SK-N-SH (cell line): ENCODE measurements at regions not wholly inside any gene's neighbourhood (a gene's known extent, or its start where the extent isn't known, plus 50 kb on each side); places are given as distances from the start of the nearest gene placed in this dataset.

Source experiments
- POLR2AphosphoS5 ChIP-seq: IDR thresholded peaks from 2 replicates; pipeline ENCODE4 v1.6.1; 2012; ENCODE audit warnings: low read depth, low read length
- TAF1 ChIP-seq: IDR thresholded peaks from 2 replicates; pipeline ENCODE4 v1.6.1; 2012; ENCODE audit warnings: low read depth, mild to moderate bottlenecking, low read length, moderate library complexity, borderline replicate concordance
- TF ChIP-seq, protein P1 (sequence below): fragments of 200-600 bp; sonication (generic); IDR thresholded peaks from 2 replicates; pipeline ENCODE4 v1.6.1; 2017; ENCODE audit warnings: antibody characterized with exemption, mild to moderate bottlenecking, moderate library complexity
- TF ChIP-seq, protein P2 (sequence below): IDR thresholded peaks from 2 replicates; pipeline ENCODE4; 2012
- TF ChIP-seq, protein P3 (sequence below): IDR thresholded peaks from 2 replicates; pipeline ENCODE4 v1.4.0; 2012; ENCODE audit warnings: low read depth

DNA sequence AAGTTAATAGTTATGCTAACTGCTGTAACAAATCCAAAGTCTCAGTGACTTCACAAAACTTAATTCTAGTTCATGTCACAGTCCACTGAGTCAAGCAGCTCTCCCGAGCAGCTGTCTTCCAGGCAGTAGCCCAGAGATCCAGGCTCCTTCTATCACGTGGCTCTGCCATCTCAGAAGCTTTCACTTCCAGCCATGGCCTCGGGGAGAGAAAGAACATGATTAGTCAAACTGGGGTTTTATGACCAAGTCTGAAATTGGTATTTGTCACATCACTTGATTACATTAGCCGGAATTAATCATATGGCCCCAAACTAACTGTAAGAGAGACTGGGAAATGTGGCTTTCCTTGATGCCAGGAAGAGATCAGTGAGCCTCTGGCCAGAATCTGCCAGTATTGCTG lies 70.2 kb upstream of the DGKG start:
- TF ChIP-seq, protein P1, sequence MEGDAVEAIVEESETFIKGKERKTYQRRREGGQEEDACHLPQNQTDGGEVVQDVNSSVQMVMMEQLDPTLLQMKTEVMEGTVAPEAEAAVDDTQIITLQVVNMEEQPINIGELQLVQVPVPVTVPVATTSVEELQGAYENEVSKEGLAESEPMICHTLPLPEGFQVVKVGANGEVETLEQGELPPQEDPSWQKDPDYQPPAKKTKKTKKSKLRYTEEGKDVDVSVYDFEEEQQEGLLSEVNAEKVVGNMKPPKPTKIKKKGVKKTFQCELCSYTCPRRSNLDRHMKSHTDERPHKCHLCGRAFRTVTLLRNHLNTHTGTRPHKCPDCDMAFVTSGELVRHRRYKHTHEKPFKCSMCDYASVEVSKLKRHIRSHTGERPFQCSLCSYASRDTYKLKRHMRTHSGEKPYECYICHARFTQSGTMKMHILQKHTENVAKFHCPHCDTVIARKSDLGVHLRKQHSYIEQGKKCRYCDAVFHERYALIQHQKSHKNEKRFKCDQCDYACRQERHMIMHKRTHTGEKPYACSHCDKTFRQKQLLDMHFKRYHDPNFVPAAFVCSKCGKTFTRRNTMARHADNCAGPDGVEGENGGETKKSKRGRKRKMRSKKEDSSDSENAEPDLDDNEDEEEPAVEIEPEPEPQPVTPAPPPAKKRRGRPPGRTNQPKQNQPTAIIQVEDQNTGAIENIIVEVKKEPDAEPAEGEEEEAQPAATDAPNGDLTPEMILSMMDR = no peak
- TF ChIP-seq, protein P2, sequence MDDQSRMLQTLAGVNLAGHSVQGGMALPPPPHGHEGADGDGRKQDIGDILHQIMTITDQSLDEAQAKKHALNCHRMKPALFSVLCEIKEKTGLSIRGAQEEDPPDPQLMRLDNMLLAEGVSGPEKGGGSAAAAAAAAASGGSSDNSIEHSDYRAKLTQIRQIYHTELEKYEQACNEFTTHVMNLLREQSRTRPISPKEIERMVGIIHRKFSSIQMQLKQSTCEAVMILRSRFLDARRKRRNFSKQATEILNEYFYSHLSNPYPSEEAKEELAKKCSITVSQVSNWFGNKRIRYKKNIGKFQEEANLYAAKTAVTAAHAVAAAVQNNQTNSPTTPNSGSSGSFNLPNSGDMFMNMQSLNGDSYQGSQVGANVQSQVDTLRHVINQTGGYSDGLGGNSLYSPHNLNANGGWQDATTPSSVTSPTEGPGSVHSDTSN = no peak
- TF ChIP-seq TAF1 (no peak), POLR2AphosphoS5 (no peak)
- TF ChIP-seq, protein P3, sequence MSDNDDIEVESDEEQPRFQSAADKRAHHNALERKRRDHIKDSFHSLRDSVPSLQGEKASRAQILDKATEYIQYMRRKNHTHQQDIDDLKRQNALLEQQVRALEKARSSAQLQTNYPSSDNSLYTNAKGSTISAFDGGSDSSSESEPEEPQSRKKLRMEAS = no peak
